Activated CD4-positive, alpha-beta T cell treated with anti-CD3 and anti-CD28 coated beads, Interleukin-2, amount 50 U/mL, for 24 hours (primary cell): ENCODE measurements at regions not wholly inside any gene's neighbourhood (a gene's known extent, or its start where the extent isn't known, plus 50 kb on each side); places are given as distances from the start of the nearest gene placed in this dataset.

ENCODE experiments used
- DNase-seq, 2 donors: peaks; one replicate each; pipeline ENCODE4 v3.0.0-alpha.2; 2020; ENCODE audit warnings: low read depth in 1 of 2, low spot score in 1 of 2

GRCh38 chr6:5946701-5947100 is 60.0 kb downstream of the NRN1 start:
- DNase-seq, result no peak

- DNase-seq, result no peak
These were observed 60.5 kb downstream of the NRN1 start for GRCh38 chr6:5946181-5946580.

- DNase-seq, result no peak
These were observed 63.1 kb downstream of the NRN1 start for GRCh38 chr6:5943591-5943990.

- DNase-seq, result no peak
These were observed 64.1 kb downstream of the NRN1 start for GRCh38 chr6:5942591-5942990.

- no peak for DNase-seq
These were observed 65.5 kb downstream of the NRN1 start for GRCh38 chr6:5941188-5941587.

GRCh38 chr6:5938934-5939333 is 67.8 kb downstream of the NRN1 start:
- no peak for DNase-seq

GRCh38 chr6:5937936-5938706 is 68.6 kb downstream of the NRN1 start:
- no peak for DNase-seq

GRCh38 chr6:5937169-5937909 is 69.4 kb downstream of the NRN1 start:
- DNase-seq, result no peak

- no peak for DNase-seq
These were observed 70.1 kb downstream of the NRN1 start for GRCh38 chr6:5936631-5937030.

- no peak for DNase-seq
These were observed 70.6 kb downstream of the NRN1 start for GRCh38 chr6:5936140-5936539.

- no peak for DNase-seq
These were observed 75.8 kb downstream of the NRN1 start for GRCh38 chr6:5930968-5931367.

- no peak for DNase-seq
These were observed 76.5 kb downstream of the NRN1 start for GRCh38 chr6:5930143-5930770.

GRCh38 chr6:5923840-5924239 is 82.9 kb downstream of the NRN1 start:
- no peak for DNase-seq

GRCh38 chr6:5922230-5922629 is 84.5 kb downstream of the NRN1 start:
- no peak for DNase-seq

- DNase-seq, result no peak
These were observed 97.0 kb downstream of the NRN1 start for GRCh38 chr6:5909721-5910120.

- DNase-seq, result no peak
These were observed 99.9 kb downstream of the NRN1 start for GRCh38 chr6:5906842-5907241.

GRCh38 chr6:5906340-5906670 is 100.4 kb downstream of the NRN1 start:
- DNase-seq, result no peak

GRCh38 chr6:5905431-5906339 is 101.0 kb downstream of the NRN1 start:
- no peak for DNase-seq

- no peak for DNase-seq
These were observed 102.2 kb downstream of the NRN1 start for GRCh38 chr6:5904532-5904931.

- no peak for DNase-seq
These were observed 107.3 kb downstream of the NRN1 start for GRCh38 chr6:5899216-5900045.
